NCI-H2227 (cell line): ENCODE measurements at regions not wholly inside any gene's neighbourhood (a gene's known extent, or its start where the extent isn't known, plus 50 kb on each side); places are given as distances from the start of the nearest gene placed in this dataset.
"Not testable (repeated sequence)": the region's sequence is repeated elsewhere in the genome, so short reads cannot be mapped to it uniquely, and the experiment has no call there.

Source experiments
- DNase-seq: peaks from one replicate; lab custom pipeline; 2025; ENCODE audit not compliant: unreplicated experiment; lab: John Stamatoyannopoulos, UW

DNA sequence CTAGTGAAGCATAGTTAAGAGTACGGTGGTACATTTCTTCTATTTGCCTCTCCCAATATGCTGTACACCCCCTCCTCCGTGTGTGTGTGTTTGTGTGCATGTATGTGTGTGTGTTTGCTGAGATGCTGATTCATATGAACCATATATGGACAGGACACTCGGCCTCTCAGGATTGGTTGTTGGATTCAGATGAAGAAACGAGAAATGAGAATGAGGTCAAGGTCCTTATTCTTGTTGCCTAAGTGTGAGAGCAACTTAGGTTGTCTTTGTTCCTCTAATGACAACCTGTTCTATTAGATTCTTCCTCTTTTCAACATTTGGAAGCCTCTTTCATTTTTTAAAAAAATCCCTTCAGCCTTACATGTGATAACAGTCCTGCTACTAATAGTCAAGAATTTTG lies 1387.6 kb downstream of the STIM2 start:
- DNase-seq, result no peak

DNA sequence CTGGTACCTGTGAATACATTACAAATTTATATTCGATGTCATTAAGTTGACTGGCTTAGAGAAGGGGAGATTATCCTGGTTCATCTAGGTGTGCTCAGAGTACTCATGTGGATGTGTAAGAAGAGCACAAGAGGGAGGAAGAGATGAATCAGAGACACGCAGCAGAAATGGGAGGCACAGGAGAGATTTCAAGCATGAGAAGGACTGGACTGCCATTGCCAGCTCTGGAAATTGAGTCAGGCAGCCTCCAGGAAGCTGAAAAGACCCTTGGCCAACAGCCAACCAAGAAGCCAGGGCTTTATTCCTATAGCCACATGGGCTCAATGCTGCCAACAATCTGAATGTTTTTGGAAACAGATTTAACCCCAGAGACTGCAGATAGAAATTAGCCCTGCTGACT lies 1390.0 kb downstream of the STIM2 start:
- no peak for DNase-seq

DNA sequence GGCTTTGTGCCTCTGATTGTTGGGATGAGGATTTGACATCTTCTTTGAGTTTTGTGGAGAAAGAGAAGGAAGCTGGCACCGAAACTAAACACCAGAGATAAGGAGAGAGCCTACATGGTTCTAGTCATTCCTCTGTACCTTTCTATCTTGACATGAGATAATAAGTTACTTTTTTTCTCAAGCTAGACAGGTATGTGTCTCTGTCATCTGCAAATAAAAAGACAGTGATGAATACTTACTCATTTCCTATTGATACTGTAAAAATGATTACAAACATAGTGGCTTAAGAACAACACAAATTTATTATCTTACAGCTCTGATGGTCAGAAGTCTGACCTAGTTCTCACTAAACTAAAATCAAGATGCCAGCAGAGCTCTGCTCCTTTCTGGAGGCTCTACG lies 1391.2 kb downstream of the STIM2 start:
- no peak for DNase-seq

DNA sequence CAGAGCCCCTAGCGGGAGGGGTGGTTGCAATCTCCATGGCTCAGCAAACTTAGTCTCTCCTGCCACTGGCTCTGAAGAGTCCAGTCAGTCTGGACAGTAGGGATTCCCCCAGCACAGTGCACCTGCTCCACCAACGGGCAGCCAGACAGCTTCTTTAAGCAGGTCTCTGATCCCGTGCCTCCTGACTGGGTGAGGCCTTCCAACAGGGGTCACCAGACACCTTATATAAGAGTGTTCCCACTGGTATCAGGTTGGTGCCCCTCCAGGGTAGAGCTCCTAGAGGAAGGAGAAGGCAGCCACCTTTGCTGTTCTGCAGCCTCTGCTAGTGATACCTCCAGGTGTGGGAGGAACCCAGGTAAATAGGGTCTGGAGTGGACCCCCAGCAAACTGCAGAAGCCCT lies 1393.4 kb downstream of the STIM2 start:
- no peak for DNase-seq

DNA sequence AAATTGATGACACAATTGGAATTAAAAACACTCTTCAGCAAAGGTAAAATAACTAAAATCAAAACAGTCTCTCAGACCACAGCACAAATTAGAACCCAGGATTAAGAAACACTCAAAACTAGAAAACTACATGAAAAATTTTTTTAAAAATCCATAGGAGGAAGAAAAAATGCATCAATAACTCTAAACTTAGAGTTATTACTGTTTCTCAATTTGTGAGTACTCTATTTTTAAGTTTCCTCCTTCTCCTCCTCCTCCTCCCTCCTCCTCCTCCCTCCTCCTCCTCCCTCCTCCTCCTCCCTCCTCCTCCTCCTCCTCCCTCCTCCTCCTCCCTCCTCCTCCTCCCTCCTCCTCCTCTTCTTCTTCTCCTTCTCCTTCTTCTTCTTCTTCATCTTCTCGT lies 1395.7 kb downstream of the STIM2 start:
- DNase-seq, result no peak

DNA sequence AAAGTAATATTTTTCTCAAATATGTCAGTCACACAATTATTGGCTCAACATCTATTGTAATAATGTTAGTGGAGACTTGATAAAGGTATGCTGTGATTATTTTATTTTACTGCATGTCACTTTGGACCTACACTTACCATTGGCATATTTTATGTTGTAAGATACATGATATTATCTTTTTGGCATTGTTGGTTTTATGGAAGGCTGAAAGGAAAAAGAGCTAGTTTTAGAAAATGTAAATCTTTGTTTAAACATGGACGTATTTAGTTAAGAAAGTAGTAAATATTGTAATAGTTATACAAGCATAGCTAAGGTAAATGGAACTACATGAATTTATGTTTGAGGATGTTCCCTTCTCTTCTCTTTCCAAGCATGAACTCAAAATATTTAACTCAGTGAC lies 1399.3 kb downstream of the STIM2 start:
- no peak for DNase-seq

DNA sequence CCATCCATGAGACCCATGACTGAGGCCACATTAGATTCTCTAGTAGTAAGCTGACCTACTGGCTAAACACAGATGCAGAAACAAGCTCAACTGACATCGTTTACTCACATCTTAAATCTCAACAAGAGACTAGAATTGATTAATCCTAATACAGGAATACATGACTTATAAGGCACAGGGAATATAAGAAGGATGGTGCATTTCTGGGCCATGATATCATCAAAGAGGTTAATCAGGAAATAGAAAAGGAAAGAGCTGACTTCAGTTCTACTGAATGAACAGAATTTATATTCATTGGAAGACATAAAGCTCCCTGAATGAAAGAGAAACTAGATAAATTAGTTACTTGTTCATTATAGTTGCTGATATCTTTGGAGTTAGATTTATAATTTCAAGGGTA lies 1406.5 kb downstream of the STIM2 start:
- DNase-seq, result no peak

DNA sequence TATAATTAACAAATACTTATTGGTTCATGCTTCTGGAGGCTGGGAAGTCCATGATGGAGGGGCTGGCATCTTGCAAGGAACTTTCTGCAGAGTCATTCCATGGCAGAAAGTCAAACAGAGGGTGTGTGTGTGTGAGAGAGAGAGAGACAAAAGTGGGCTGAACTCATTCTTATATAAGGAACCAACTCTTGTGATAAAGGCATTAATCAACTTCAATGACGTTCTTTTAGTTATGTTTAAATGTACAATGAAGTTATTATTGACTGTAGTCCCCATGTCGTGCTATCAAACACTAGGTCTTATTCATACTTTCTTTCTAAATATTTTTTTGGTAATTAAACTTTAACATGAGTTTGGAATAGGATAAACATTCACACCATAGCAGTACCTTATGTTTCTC lies 1408.8 kb downstream of the STIM2 start:
- DNase-seq, result no peak

DNA sequence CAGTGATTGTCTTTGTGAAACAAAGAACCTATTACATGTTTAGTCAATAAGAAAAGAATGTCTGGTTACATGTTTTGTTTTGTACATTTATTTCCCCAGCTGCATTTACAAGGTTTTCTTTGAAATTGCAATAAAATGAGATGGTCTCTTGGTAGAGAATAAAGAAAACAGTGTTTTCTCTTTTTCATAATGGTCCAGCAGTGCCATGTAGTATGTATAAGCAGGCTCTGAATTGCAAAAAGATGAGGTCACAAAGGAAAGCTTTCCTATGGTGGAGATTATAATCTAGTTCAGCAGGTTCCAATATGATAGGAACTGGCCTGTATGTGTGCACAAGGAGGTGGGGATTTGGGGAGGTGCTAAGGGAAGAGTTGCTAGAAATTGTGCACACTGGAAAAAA lies 1417.3 kb downstream of the STIM2 start:
- no peak for DNase-seq

DNA sequence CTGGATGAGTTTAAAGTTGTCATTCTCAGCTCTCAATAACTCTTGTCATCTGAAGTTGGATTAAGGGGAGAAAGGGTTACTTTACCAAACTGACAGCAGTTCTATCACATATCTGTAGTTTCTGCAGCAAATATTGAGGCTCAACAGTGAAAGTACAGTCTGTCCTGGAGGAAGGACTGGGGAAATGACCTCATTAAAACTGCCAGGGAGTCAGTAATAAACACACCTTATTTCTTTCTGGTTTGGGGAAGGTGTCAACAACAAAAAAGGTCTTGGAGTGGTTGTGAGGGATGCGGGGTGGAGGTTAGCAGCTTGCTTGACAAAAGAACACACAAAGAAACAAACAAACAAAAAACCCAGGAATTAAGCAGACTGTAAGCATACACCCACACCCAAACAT lies 1418.0 kb downstream of the STIM2 start:
- DNase-seq, result no peak

DNA sequence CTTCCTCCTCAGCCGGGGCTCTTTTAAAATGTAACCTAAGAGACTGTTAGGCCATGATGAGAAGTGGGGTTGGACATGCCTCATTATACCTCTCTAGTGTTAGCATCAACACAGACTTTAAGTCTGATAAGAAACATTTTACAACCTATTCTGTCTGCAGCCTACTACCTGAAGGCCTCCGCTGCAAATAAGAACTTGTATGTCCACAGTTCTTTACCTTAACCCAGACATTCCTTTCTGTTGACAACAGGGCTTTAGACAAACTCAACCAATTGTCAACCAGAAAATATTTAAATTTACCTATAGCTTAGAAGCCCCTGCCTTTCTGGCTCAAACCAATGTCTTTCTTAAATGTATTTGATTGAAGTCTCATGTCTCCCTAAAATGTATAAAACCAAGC lies 1418.6 kb downstream of the STIM2 start:
- no peak for DNase-seq

DNA sequence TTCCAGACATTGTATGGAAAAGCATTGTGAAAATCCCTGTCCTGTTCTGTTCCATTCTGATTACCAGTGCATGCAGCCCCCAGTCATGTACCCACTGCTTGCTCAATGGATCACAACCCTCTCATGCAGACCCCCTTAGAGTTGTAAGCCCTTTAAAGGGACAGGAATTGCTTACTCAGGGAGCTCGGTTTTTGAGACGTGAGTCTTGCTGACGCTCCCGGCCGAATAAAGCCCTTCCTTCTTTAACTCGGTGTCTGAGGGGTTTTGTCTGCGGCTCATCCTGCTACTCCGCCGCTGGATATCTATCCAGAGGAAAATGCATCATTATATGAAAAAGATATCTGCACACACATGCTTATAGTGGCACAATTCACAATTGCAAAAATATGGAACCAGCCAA lies 1425.6 kb downstream of the STIM2 start:
- DNase-seq, result not testable (repeated sequence)

DNA sequence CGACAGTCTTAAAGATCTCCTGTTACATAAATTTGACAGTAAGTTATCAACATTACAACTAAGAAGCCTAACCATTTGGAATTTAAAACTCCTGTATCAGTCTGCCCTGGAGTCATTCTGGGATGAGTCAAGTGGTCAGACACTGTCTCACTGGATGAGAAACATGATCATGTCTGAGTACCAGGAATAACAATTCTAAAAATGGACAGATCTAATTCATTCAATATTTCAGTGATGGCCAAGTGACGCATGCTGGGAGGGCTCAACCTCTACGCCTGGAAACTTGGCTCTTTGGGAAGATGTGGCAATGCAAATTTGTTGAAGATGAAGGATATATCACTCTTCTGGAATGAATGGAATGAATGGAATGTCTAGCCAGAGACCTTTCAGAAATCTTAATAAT lies 1427.2 kb downstream of the STIM2 start:
- no peak for DNase-seq

DNA sequence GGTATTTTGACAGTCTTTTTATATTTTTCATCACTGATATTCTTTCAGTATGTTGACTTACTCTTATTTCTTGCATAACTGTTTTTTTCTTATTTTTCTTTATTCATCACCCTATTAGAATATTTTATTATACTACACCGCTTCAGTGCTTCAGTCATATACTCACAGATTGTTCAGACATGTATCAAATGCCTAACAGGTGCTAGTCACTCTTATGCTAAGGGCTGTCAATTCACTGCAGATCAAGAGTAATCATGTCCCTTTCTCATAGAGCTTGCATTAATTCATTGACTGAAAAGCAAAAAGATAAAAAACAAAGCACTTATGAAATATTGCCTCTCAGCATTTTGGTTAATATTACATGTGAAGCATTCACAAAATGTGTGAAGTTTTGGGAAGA lies 1435.6 kb downstream of the STIM2 start:
- no peak for DNase-seq

DNA sequence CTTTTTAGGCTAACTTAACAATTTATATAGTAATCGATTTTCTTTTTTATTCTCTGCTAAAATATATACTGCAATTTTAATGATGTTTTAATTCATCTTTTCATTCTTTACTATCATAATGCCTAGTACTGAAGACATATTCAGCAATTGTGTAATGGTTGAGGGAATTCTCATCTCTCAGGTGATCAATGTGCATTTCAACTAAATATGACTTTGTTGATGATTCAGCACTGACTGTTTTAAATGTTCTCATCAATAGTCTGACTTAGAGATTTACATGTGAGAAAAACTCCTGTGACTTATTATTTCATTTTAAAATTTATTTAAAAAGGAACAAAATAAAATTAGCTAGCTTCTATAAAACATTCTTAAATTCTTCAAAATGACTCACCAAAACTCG lies 1450.3 kb downstream of the STIM2 start:
- no peak for DNase-seq

DNA sequence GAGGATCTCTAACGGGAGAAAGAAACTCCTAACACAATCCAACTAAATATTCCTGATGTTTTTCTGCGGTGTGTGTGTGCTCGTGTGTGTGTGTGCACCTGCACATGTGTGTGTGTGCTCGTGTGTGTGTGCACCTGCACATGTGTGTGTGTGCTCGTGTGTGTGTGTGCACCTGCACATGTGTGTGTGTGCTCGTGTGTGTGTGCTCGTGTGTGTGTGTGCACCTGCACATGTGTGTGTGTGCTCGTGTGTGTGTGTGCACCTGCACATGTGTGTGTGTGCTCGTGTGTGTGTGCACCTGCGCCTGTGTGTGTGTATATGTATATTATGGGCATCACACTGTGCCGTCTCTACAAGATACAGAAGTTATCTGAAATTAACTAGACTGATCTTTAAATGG lies 1451.9 kb downstream of the STIM2 start:
- not testable (repeated sequence) for DNase-seq

DNA sequence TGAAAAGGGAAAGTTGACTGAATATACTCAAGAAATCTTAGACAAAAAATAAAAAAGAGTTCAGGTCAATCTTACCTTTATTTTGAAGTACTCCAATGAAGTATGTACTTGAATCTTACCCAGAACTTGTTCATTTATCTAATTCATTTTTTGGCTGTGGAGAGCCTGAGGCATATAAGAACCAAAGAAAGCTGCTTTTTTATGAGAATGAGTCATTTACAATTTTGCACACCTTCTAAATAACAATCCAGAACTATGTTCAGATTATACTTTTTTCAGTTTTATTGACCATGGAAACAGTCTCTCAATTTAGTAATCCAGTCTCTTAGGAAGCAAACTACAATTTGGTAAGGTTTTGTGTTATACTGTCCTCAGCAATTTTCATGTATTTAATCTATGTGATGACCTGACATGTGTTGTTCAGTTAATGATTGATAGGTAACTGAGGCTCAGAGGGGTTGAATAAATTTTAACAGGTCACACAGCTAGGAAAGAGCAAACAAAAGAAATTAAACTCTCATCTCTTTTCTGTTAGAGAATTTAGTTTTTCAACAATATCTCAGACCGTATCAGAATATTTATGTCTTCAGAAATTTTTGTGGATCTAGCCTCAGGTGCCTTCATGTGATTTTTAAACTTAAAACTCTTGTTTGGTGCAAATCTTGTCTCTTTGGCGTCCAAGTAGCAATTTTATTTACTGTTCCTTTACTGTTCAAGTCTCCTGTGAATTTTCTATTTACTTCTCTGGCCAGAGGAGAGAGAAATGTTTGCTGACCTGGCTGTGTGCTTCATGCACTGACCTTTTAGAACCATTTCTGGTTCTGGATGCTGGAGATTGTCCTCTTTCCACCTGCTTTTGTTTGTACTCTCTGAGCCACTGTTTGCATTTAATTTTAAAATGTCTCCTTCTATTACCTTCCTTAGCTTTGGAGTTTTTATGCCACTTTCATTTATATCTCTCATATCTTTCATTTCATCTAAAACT lies 1453.4 kb downstream of the STIM2 start:
- DNase-seq, result no peak

DNA sequence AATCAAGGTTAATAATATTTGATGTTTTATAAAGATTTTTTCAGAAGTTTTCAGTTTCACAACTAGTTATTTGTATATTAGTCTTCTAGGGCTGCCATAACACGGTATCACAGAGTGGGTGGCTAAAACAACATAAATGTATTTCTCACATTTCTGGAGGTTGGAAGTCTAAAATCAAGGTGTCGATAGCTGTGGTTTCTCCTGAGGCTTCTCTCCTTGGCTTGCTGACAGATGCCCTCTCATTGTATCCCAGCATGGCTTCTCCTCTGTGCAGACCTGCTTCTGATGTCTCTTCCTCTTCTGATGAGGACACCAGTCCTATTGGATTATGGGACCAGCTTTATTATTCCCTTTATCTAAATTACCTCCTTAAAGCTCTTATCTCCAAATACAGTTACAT lies 1456.6 kb downstream of the STIM2 start:
- no peak for DNase-seq

DNA sequence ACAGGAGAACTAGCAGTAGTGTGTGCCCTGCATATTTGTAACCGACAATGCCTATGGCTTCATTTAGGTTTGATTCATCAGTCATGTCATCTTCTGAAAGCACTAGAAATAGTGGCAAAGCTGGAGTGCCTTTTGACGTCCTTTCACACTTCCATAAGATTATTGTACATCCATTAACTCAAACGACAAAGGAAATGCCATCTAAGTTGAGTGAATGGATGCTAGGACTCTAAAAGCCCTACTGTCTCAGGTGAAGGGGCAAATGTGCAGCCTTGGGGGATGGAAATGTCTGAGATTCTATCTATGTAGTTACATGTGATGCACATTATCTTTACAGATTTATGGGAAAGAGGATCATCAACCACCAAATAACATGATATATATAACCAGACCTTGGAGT lies 1473.6 kb downstream of the STIM2 start:
- DNase-seq, result no peak

DNA sequence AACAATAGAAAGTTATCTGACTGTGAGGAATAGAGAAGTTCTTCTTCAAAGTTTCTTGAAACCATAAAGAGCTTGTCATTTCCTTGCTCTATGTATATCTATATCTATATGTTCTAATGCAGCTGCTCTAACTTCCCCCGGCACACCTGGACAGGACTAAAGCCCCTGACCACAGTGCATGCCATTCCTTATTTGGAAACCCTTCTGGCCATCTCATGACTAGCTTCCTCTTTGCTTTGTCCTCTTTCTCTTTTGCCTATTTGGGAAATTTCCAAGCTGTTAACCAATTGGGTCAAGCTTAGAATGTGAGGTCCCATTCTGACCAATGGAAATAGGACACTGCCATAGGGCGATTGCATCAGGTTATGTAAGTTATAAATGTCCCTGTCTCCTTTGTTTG lies 1481.1 kb downstream of the STIM2 start:
- DNase-seq, result no peak

DNA sequence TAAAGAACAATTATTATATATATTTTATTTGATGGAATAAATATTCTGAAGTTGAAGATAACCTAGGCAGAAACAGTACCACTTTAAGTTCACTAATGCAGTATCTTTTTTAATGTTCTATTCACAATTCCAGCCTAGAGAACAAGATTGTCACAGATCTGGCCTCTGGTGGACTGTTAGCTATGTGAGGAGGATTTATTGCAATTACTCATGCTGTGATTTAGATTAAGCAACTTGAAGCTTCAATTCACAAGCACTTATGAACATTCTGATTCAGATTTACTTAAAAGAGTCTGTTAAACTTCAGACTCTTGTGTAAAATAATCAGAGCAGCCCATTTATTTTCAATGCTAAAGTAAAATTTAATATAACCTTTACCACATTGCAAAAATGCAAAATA lies 1489.8 kb downstream of the STIM2 start:
- no peak for DNase-seq

DNA sequence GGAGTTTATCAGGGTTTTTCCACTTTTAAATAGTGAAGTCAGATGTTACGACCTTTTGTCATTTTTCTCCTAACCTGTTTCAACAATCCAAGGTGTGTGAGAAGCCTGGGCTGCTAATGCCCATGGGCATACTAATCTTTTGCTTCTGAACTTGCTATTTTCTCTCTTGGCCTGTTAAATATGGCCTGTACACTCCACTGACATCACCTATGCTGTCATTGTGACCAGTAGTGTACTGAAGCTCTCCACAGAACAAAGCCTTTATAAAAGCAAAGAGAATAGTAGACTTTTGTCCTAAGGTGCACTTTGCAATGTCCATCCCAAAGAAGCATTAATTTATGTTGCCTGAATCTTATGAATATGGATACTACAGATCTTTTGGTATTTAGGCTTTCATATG lies 1490.5 kb downstream of the STIM2 start:
- no peak for DNase-seq

DNA sequence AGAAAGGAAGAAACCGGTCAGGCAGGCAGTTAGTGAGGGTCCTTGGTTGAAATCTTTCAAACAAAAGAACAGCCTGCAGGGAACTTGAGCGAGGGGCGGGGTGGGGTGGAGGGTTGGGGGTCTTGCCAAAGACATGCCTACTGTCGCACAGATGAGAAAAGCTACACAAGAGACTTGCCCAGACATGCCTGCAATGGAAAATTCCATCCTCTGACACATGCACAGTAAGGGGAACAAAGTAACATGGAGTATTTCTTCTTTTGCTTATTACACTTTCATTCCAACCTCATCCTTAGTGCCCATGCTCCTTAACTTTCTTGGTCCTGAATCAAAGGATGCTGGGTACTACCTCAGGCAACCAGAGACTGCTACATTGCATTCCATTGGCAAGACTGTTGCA lies 1491.2 kb downstream of the STIM2 start:
- DNase-seq, result no peak
